ENCODE measurements at regions not wholly inside any gene's neighbourhood (a gene's known extent, or its start where the extent isn't known, plus 50 kb on each side); places are given as distances from the start of the nearest gene placed in this dataset.

DNA sequence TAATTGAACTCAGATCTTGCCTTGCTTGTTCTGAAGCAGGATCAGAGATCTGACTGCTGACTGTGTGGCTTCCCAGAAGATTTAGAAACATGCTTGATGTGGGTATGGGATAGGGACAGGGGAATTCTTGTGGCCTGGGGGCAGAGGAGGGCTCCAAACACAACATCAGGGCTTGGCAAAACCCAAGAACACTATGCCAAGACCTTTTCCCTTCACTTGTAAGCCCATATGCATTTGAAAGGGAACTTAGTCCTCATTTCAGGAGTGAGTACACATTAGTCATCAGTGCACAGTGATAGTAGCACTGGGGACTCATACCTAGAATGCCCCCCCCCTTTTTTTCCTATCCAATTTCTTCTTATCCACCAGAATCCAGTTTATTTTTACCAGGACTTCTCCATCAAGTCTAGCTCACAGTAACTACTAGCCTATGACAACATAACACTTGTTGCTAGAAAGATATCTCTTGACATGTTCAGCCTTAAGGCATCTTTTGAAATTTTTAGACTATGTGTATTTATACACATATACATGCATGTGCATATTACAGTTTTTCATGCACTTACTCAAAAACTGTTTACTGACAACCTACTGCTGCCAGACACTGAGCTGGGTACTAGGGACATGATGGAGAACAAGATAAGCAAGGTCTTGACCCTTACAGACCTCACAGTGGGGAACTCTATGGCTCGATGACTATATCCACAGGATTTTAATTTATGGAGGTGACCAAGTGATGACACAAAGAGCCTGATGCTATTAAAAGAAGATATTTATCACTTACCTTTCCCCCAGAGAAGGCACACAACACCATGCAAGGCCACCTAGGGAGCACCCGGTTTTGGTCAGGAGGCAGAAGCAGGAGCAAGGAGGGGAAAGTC is 158.3 kb upstream of the MAP3K1 start:
- intact Hi-C loops (cut with DNase I), result no loop called here
- Histone ChIP-seq H3K36me3 (no peaks in the 10 kb centered on the region), H3K27ac (no peak overlapping the region), H3K9me3 (no peaks in the 10 kb centered on the region), H3K27me3 (no peaks in the 10 kb centered on the region), H3K4me1 (no peaks in the 10 kb centered on the region), H3K4me3 (no peak overlapping the region)
- WGBS (ENCODE audit: insufficient coverage, low coverage, low lambda C conversion rate, missing lambda C conversion rate), result 88% methylated on average over 2 of the region's 2 CpGs
- ATAC-seq, result peak in 1 of 4 donors; percentile 32
- DNase-seq, result no peak
- no peak for TF ChIP-seq POLR2A (IDR thresholded peaks at IDR 0.05)
- TF ChIP-seq, protein P1, sequence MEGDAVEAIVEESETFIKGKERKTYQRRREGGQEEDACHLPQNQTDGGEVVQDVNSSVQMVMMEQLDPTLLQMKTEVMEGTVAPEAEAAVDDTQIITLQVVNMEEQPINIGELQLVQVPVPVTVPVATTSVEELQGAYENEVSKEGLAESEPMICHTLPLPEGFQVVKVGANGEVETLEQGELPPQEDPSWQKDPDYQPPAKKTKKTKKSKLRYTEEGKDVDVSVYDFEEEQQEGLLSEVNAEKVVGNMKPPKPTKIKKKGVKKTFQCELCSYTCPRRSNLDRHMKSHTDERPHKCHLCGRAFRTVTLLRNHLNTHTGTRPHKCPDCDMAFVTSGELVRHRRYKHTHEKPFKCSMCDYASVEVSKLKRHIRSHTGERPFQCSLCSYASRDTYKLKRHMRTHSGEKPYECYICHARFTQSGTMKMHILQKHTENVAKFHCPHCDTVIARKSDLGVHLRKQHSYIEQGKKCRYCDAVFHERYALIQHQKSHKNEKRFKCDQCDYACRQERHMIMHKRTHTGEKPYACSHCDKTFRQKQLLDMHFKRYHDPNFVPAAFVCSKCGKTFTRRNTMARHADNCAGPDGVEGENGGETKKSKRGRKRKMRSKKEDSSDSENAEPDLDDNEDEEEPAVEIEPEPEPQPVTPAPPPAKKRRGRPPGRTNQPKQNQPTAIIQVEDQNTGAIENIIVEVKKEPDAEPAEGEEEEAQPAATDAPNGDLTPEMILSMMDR (IDR thresholded peaks at IDR 0.05), result no peak

DNA sequence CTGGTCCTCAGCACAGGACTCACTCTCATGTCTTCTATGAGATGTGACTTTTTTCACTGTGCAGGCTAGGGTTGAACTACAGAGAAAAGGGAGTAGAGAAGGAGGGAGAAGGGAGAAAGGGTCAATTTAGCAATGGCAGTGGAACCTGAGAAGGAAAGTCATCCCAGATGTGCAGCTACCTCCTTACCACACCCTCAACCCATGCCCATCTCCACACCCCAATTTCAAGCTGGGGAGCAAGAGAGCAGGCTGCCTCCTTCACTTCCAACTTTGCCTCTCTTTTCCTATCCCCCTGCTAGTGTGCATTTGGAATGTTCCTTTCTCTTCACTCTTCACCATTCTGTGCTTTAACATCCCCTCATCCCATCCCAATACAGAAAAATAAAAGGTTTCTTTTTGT is 163.5 kb upstream of the MAP3K1 start:
- Histone ChIP-seq H3K4me1 (no peaks in the 10 kb centered on the region), H3K27me3 (no peaks in the 10 kb centered on the region), H3K4me3 (no peak overlapping the region), H3K27ac (no peak overlapping the region), H3K9me3 (no peaks in the 10 kb centered on the region), H3K36me3 (no peaks in the 10 kb centered on the region)
- TF ChIP-seq, protein P1 (IDR thresholded peaks at IDR 0.05), result no peak
- TF ChIP-seq POLR2A (IDR thresholded peaks at IDR 0.05), result no peak
- intact Hi-C loops (cut with DNase I), result no loop called here
- ATAC-seq (no peak), DNase-seq (no peak)

DNA sequence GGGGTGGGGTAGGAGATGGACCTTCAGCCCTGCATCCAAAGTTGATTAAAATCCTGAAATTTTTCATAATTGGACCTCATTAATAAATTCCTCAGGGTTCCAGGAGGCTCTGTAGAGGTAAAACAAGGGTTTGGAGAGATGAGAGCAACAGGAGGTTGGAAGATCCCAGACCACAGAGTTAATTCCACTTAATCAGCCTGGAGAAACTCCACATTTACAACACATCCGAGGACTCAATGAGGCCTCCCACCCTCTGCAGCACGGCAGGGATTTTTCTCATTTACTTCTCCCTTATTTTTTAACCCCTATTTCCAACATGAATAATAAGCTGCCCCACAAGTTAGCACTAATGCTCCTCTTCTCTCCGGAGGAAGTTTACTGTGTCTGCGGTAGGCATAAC is 165.0 kb upstream of the MAP3K1 start:
- no peak for ATAC-seq

DNA sequence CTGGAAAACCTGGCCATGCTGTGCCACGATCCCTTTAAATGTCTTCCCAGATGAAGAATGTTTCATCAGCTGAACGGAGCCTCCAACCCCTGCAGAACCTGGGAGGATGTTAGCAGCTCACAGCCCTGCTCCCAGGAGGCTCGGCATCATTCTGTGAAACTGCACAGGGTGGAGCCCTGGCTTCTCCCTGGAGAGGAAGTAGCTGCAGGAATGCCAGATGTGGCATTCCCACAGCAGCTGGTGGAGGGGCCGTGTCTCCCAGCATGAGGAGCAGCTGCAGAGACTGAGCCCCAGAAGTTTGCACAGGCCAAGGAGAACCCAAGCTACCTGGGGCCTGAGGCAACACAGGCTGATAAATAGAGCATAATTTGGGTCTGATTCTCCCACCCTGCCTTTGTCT is 165.8 kb upstream of the MAP3K1 start:
- H3K4me3 ChIP-seq, result no peak overlapping the region
- H3K36me3 ChIP-seq, result no peaks in the 10 kb centered on the region
- ATAC-seq (no peak), DNase-seq (no peak)
- TF ChIP-seq, protein P1 (IDR thresholded peaks at IDR 0.05), result no peak
- TF ChIP-seq POLR2A (IDR thresholded peaks at IDR 0.05), result no peak
- 52% methylated on average over 2 of the region's 4 CpGs for WGBS (ENCODE audit: insufficient coverage, low coverage, low lambda C conversion rate, missing lambda C conversion rate)
- no peaks in the 10 kb centered on the region for H3K9me3 ChIP-seq
- H3K27me3 ChIP-seq, result no peaks in the 10 kb centered on the region
- intact Hi-C loops (cut with DNase I), result no loop called here
- no peak overlapping the region for H3K27ac ChIP-seq
- H3K4me1 ChIP-seq, result no peaks in the 10 kb centered on the region

More for the DNA sequence above, 165.0 kb upstream of the MAP3K1 start:
- no peak for TF ChIP-seq POLR2A (IDR thresholded peaks at IDR 0.05)
- TF ChIP-seq, protein P1 (IDR thresholded peaks at IDR 0.05), result no peak
- 66% methylated on average over 4 of the region's 4 CpGs for WGBS (ENCODE audit: insufficient coverage, low coverage, low lambda C conversion rate, missing lambda C conversion rate)
- Histone ChIP-seq H3K4me1 (no peaks in the 10 kb centered on the region), H3K36me3 (no peaks in the 10 kb centered on the region), H3K4me3 (no peak overlapping the region), H3K27ac (no peak overlapping the region), H3K27me3 (no peaks in the 10 kb centered on the region), H3K9me3 (no peaks in the 10 kb centered on the region)
- intact Hi-C loops (cut with DNase I), result no loop called here
- no peak for DNase-seq

Data from right lobe of liver (tissue), 6 donors.